GM18520 (cell line): ENCODE measurements at regions not wholly inside any gene's neighbourhood (a gene's known extent, or its start where the extent isn't known, plus 50 kb on each side); places are given as distances from the start of the nearest gene placed in this dataset.
"Not testable (repeated sequence)": the region's sequence is repeated elsewhere in the genome, so short reads cannot be mapped to it uniquely, and the experiment has no call there.

Source experiments
- ATAC-seq: cut with Tn5 transposase; IDR thresholded peaks from one replicate; pipeline ENCODE4 v1.9.1; 2021; ENCODE audit not compliant: unreplicated experiment

GRCh38 chr9:106775960-106776359 lies 87.0 kb upstream of the ZNF462 start:
- ATAC-seq = no peak

GRCh38 chr9:106779796-106780195 lies 83.2 kb upstream of the ZNF462 start:
- no peak for ATAC-seq

GRCh38 chr9:106783121-106783520 lies 79.8 kb upstream of the ZNF462 start:
- no peak for ATAC-seq

GRCh38 chr9:106784076-106784475 lies 78.9 kb upstream of the ZNF462 start:
- ATAC-seq = no peak

- no peak for ATAC-seq
Observed at GRCh38 chr9:106785200-106785599, 77.8 kb upstream of the ZNF462 start.

- not testable (repeated sequence) for ATAC-seq
Observed at GRCh38 chr9:106788021-106788420, 74.9 kb upstream of the ZNF462 start.

DNA sequence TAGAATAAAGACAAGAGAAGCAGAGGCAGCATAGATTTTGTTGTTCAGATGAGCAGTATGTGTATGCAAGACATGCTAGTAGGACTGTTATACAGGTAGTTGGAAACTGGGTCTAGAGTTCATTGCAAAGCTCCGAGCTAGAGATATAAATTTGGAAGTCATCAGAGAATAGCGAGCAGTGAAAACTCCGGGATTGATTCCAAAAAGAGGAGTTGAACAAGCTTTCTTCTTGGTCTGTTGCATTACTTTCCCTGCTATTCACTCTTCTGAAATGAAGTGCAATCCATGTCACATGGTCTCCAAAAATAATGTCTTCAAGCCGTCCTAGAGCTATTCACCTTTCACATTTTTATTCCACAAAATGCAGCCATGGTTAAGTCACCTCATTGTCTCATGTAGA lies 67.9 kb upstream of the ZNF462 start:
- no peak for ATAC-seq

DNA sequence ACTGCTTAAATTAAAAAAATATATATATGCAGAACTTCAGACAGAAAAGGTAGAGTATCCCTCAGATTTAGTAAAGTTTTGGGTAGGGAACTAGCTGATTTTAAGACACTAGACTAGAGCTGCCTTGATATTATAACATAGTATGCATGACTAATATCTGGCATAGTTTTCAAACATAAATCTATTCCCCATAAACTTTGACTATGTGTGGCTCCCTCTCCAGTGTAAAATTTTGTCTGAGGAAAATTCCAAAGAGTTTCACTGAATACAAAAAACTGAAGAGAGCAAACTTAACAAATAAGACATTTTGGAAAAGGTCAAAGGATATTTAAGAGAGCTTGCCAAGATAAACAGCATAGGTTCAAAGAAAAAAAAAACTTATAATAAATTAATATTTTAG lies 66.2 kb upstream of the ZNF462 start:
- ATAC-seq = no peak

DNA sequence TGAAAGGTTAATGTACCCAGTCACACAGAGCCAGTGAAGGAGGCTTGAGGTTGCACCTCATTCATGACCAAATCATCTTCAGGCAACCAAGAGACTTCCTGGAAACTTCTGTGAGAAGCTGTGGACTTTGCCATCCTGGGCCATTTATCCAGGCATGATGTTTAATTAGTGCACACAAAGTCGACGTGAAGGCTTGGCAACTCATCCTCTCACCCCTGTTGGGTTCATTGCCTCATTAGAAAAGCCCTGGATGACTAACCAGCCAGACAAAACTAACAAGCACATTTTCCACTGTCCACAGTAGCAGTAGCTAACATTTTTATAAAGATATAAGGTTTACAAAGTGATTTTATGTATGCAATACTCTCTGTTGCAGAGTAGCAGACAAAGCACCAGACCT lies 65.7 kb upstream of the ZNF462 start:
- no peak for ATAC-seq

GRCh38 chr9:106798016-106798799 lies 64.8 kb upstream of the ZNF462 start:
- no peak for ATAC-seq

GRCh38 chr9:106799152-106799551 lies 63.8 kb upstream of the ZNF462 start:
- ATAC-seq = no peak

DNA sequence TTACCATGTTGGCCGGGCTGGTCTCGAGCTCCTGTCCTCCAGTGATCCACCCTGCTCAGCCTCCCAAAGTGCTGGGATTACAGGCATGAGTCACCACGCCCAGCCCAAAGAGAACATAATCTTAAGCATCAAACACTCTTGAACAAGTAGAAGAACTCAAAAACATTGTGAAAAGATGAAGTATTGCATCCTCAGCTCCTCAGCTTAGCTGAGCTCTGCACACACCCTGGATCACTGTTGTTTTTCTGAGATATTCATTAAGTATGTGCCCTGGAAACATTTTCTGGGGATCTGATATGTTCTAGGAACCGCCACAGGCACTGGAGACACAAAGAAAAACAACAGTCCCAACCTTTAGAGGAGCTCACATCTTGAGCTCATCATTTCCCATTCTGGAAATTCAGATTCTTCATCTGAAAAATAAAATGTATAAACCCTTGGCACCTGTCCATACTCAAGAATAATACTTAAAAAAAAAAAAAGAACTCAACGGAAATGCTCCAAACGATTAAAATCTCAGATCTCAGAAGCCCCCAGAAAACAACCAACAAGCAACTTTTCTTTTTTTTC lies 62.2 kb upstream of the ZNF462 start:
- ATAC-seq = no peak

DNA sequence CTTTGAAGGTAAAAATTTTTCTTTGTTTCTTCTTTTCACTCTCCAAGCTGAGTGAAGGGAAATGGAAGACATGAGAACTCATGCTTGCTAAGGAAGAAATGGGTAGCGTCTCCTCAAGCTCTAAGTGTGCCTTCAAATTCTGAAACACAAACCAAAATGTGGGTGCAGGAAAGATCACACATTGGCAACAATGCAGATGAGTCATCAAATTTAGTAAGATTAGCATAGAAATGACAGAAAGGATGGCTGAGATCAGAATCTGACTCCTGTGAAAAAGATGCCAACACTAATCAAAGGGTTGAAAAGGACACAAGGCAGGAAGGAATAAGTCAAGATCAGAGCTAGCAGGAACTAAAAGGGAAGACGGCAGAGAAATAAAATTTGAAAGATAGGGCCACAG lies 61.1 kb upstream of the ZNF462 start:
- no peak for ATAC-seq
